ENCODE measurements at regions not wholly inside any gene's neighbourhood (a gene's known extent, or its start where the extent isn't known, plus 50 kb on each side); places are given as distances from the start of the nearest gene placed in this dataset.

GRCh38 chr2:18122544-18123210 is 244.2 kb downstream of the KCNS3 start:
- intact Hi-C loops (cut with DNase I): no loop called here
- no peak for DNase-seq
- 23% methylated on average over 3 of the region's 3 CpGs for WGBS, 2 donors
- peaks cover 9% of the 10 kb centered on the region for H3K4me1 ChIP-seq
- H3K4me3 ChIP-seq: no peak overlapping the region
- H3K27ac ChIP-seq: no peak overlapping the region
- no peaks in the 10 kb centered on the region for H3K36me3 ChIP-seq (replicated peaks in 1 of 2; ENCODE audit: insufficient read depth in 1 of 2, low read depth in 2 of 2)
- no peaks in the 10 kb centered on the region for H3K9me3 ChIP-seq
- ATAC-seq: no peak
- TF ChIP-seq CTCF (IDR thresholded peaks at IDR 0.05): no peak
- TF ChIP-seq POLR2A (IDR thresholded peaks at IDR 0.05): no peak
- H3K27me3 ChIP-seq: no peaks in the 10 kb centered on the region

- ATAC-seq (peak; percentile 69), DNase-seq (peak; percentile 16 to 56 (median 30))
- Histone ChIP-seq H3K27me3 (no peaks in the 10 kb centered on the region), H3K9me3 (no peaks in the 10 kb centered on the region), H3K4me1 (peaks cover 9% of the 10 kb centered on the region), H3K27ac (peak overlapping the region in 1 of 4 donors; percentile 12), H3K36me3 (replicated peaks in 1 of 2; ENCODE audit: insufficient read depth in 1 of 2, low read depth in 2 of 2) (no peaks in the 10 kb centered on the region), H3K4me3 (no peak overlapping the region)
- 40 to 60% methylated on average over 3 of the region's 3 CpGs for WGBS, 2 donors
- intact Hi-C loops (cut with DNase I): no loop called here
- TF ChIP-seq POLR2A (IDR thresholded peaks at IDR 0.05) (no peak), CTCF (IDR thresholded peaks at IDR 0.05) (no peak)
Observed at GRCh38 chr2:18119883-18120282, 241.4 kb downstream of the KCNS3 start.

GRCh38 chr2:18118703-18119102 is 240.2 kb downstream of the KCNS3 start:
- ATAC-seq (no peak), DNase-seq (no peak)
- TF ChIP-seq CTCF (IDR thresholded peaks at IDR 0.05) (no peak), POLR2A (IDR thresholded peaks at IDR 0.05) (no peak)
- H3K4me3 ChIP-seq: no peak overlapping the region
- 42 to 43% methylated on average over 5 of the region's 5 CpGs for WGBS, 2 donors
- no peak overlapping the region for H3K27ac ChIP-seq
- intact Hi-C loops (cut with DNase I): no loop called here
- no peaks in the 10 kb centered on the region for H3K36me3 ChIP-seq (replicated peaks in 1 of 2; ENCODE audit: insufficient read depth in 1 of 2, low read depth in 2 of 2)
- H3K27me3 ChIP-seq: no peaks in the 10 kb centered on the region
- H3K4me1 ChIP-seq: peaks cover 5% of the 10 kb centered on the region
- no peaks in the 10 kb centered on the region for H3K9me3 ChIP-seq

- WGBS, 2 donors: 36 to 46% methylated on average over 2 of the region's 2 CpGs
- Histone ChIP-seq H3K27me3 (no peaks in the 10 kb centered on the region), H3K36me3 (replicated peaks in 1 of 2; ENCODE audit: insufficient read depth in 1 of 2, low read depth in 2 of 2) (no peaks in the 10 kb centered on the region), H3K9me3 (no peaks in the 10 kb centered on the region), H3K27ac (no peak overlapping the region), H3K4me1 (no peaks in the 10 kb centered on the region), H3K4me3 (no peak overlapping the region)
- no peak for ATAC-seq
- DNase-seq: peak in 3 of 4 donors; percentile 10 to 18 (median 16)
- intact Hi-C loops (cut with DNase I): no loop called here
- peak in 6 of 7 experiments; percentile 17 to 45 (median 21) for TF ChIP-seq CTCF (IDR thresholded peaks at IDR 0.05)
- no peak for TF ChIP-seq POLR2A (IDR thresholded peaks at IDR 0.05)
Observed at GRCh38 chr2:18117592-18117991, 239.1 kb downstream of the KCNS3 start.

- intact Hi-C loops (cut with DNase I): no loop called here
- Histone ChIP-seq H3K4me1 (peaks cover 19% of the 10 kb centered on the region), H3K27ac (no peak overlapping the region), H3K27me3 (no peaks in the 10 kb centered on the region), H3K36me3 (replicated peaks in 1 of 2; ENCODE audit: insufficient read depth in 1 of 2, low read depth in 2 of 2) (no peaks in the 10 kb centered on the region), H3K4me3 (no peak overlapping the region), H3K9me3 (no peaks in the 10 kb centered on the region)
- TF ChIP-seq CTCF (IDR thresholded peaks at IDR 0.05) (no peak), POLR2A (IDR thresholded peaks at IDR 0.05) (no peak)
- 39 to 78% methylated on average over 3 of the region's 3 CpGs for WGBS, 2 donors
- DNase-seq (no peak), ATAC-seq (no peak)
Observed at GRCh38 chr2:18110222-18110621, 231.8 kb downstream of the KCNS3 start.
